Peyer's patch (tissue), 4 donors: ENCODE measurements at regions not wholly inside any gene's neighbourhood (a gene's known extent, or its start where the extent isn't known, plus 50 kb on each side); places are given as distances from the start of the nearest gene placed in this dataset.

Experiments
- CTCF ChIP-seq, 6 experiments: fragments of 450-650 bp in 4 of 6; fragments of 200-600 bp in 2 of 6; sonication (generic) in 1 of 6; IDR thresholded peaks; one replicate each; pipeline ENCODE4 v1.5.1; 2017 to 2019; ENCODE audit warnings: antibody characterized with exemption in 6 of 6, mild to moderate bottlenecking in 3 of 6, moderate library complexity in 1 of 6
- POLR2A ChIP-seq, 2 donors: fragments of 450-650 bp; IDR thresholded peaks; one replicate each; pipeline ENCODE4 v1.5.1; 2017; ENCODE audit warnings: antibody characterized with exemption in 2 of 2, mild to moderate bottlenecking in 2 of 2, moderate library complexity in 2 of 2

- no peak for TF ChIP-seq CTCF (IDR thresholded peaks at IDR 0.05)
- TF ChIP-seq POLR2A (IDR thresholded peaks at IDR 0.05) = no peak
Measured at GRCh38 chr6:9208966-9209365, 773.6 kb upstream of the SLC35B3 start.
